Neural cell (in vitro differentiated cells): ENCODE measurements at regions not wholly inside any gene's neighbourhood (a gene's known extent, or its start where the extent isn't known, plus 50 kb on each side); places are given as distances from the start of the nearest gene placed in this dataset.

ENCODE experiments used
- H2AFZ ChIP-seq: fragments of 200-600, 300-800 bp; sonication (generic), shearing (Covaris generic); 2 replicates; pipeline ENCODE4 v1.6.0; 2014; ENCODE audit warnings: low read depth, mild to moderate bottlenecking, antibody characterized with exemption, low read length, moderate library complexity
- H3F3A ChIP-seq: fragments of 200-600 bp; shearing (Covaris generic); 2 replicates; pipeline ENCODE4 v1.6.1; 2016; ENCODE audit warnings: mild to moderate bottlenecking, moderate library complexity, mixed read lengths, antibody characterized with exemption, low read length; ENCODE audit not compliant: insufficient read depth, poor library complexity, severe bottlenecking
- H3K27ac ChIP-seq: fragments of 200-600, 300-800 bp; sonication (generic), shearing (Covaris generic); 2 replicates; pipeline ENCODE4 v1.5.1; 2014; ENCODE audit warnings: mild to moderate bottlenecking, low read length, moderate library complexity
- H3K27me3 ChIP-seq: fragments of 300-800, 200-600 bp; sonication (generic), shearing (Covaris generic); 2 replicates; pipeline ENCODE4 v1.6.0; 2014; ENCODE audit warnings: mild to moderate bottlenecking, low read depth, low read length, moderate library complexity; ENCODE audit not compliant: insufficient read depth
- H3K36me3 ChIP-seq: fragments of 300-800, 200-600 bp; sonication (generic), shearing (Covaris generic); 2 replicates; pipeline ENCODE4 v1.5.1; 2014; ENCODE audit warnings: mild to moderate bottlenecking, antibody characterized with exemption, low read length, moderate library complexity; ENCODE audit not compliant: insufficient read depth
- H3K4me2 ChIP-seq: fragments of 300-800, 200-600 bp; sonication (generic), shearing (Covaris generic); 2 replicates; pipeline ENCODE4 v1.6.0; 2014; ENCODE audit warnings: mild to moderate bottlenecking, low read length
- H3K4me3 ChIP-seq: fragments of 300-800, 200-600 bp; sonication (generic), shearing (Covaris generic); 2 replicates; pipeline ENCODE4 v1.5.1; 2014; ENCODE audit warnings: mild to moderate bottlenecking, low read length, moderate library complexity
- H3K79me2 ChIP-seq: fragments of 200-600 bp; shearing (Covaris generic); replicated peaks from 2 replicates; pipeline ENCODE4 v1.6.0; 2014; ENCODE audit warnings: mild to moderate bottlenecking, low read length, moderate library complexity; ENCODE audit not compliant: insufficient read depth
- H3K9ac ChIP-seq: fragments of 300-800, 200-600 bp; sonication (generic), shearing (Covaris generic); 2 replicates; pipeline ENCODE4 v1.6.1; 2016; ENCODE audit warnings: mild to moderate bottlenecking, low read length, mixed read lengths
- H3K9me2 ChIP-seq: fragments of 200-600 bp; shearing (Covaris generic); 2 replicates; pipeline ENCODE4 v1.6.1; 2016; ENCODE audit warnings: mild to moderate bottlenecking, low read length, mixed read lengths; ENCODE audit not compliant: insufficient read depth
- H3K9me3 ChIP-seq: fragments of 200-600, 300-800 bp; sonication (generic), shearing (Covaris generic); 2 replicates; pipeline ENCODE4 v1.6.1; 2016; ENCODE audit warnings: mild to moderate bottlenecking, mixed run types, low read length, moderate library complexity, mixed read lengths
- H4K20me1 ChIP-seq: fragments of 200-600 bp; shearing (Covaris generic); 2 replicates; pipeline ENCODE4 v1.6.1; 2016; ENCODE audit warnings: mild to moderate bottlenecking, mixed run types; ENCODE audit not compliant: insufficient read depth
- EP300 ChIP-seq: fragments of 450-650 bp; conservative IDR thresholded peaks from 2 replicates; pipeline ENCODE4 v1.6.1; 2014; ENCODE audit warnings: antibody characterized with exemption, mild to moderate bottlenecking, moderate library complexity; ENCODE audit not compliant: poor library complexity, severe bottlenecking
- EZH2 ChIP-seq: fragments of 200-600, 300-800 bp; shearing (Covaris generic), sonication (generic); IDR thresholded peaks from 2 replicates; pipeline ENCODE4 v1.6.1; 2014; ENCODE audit warnings: antibody characterized with exemption, low read length, borderline replicate concordance, mild to moderate bottlenecking; ENCODE audit not compliant: insufficient read depth, poor library complexity, severe bottlenecking
- MXI1 ChIP-seq: fragments of 450-650 bp; conservative IDR thresholded peaks from 2 replicates; pipeline ENCODE4 v1.6.1; 2014; ENCODE audit warnings: antibody characterized with exemption, mild to moderate bottlenecking; ENCODE audit not compliant: poor library complexity, severe bottlenecking
- POLR2AphosphoS5 ChIP-seq: IDR thresholded peaks from 2 replicates; pipeline ENCODE4 v1.6.1; 2012
- RAD21 ChIP-seq: fragments of 450-650 bp; conservative IDR thresholded peaks from 2 replicates; pipeline ENCODE4 v1.6.1; 2014; ENCODE audit warnings: antibody characterized with exemption, mild to moderate bottlenecking, moderate library complexity
- SMC3 ChIP-seq: fragments of 450-650 bp; conservative IDR thresholded peaks from 2 replicates; pipeline ENCODE4 v1.6.1; 2014; ENCODE audit warnings: antibody characterized with exemption, mild to moderate bottlenecking, moderate library complexity; ENCODE audit not compliant: poor library complexity
- TAF1 ChIP-seq: IDR thresholded peaks from 2 replicates; pipeline ENCODE4 v1.6.1; 2012; ENCODE audit warnings: low read depth
- TF ChIP-seq, protein P1 (sequence below): IDR thresholded peaks from 2 replicates; pipeline ENCODE4 v1.6.1; 2012; ENCODE audit warnings: borderline replicate concordance
- TF ChIP-seq, protein P2 (sequence below): fragments of 450-650 bp; IDR thresholded peaks from 2 replicates; pipeline ENCODE4 v1.5.1; 2014; ENCODE audit warnings: antibody characterized with exemption, mild to moderate bottlenecking, moderate library complexity; ENCODE audit not compliant: poor library complexity, severe bottlenecking

DNA sequence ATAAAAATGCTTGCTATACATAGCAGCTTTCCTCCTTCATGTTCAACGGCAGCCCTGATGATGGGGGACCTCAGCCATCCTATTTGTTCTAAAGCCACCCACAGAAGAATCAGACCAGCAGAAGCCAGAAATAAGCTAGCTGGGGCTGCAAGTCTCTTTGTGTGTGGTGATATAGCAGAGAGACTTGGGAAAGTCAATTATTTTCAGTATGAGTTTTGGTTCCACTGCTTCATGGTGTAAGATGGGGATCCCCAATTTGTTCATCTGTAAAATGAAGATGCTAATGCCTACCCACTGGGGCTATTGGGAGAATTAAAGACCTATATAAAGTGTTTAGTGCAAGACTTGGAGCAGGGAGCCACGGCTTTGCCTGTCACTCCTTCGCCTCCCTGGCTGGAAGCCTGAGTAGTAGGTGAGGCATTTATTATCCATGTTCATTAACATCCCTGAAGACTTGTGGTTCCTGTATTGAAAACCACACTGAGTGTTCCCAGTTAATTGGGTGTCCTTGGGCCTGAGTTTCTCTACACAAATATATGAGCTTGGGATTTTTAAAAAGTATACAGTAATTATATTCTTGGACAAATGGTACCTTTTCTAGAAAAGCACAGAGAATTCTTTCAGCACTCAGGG lies 210.1 kb upstream of the SLC24A2 start:
- Histone ChIP-seq H3K27me3 (no peaks in the 10 kb centered on the region), H3K27ac (no peak overlapping the region), H3F3A (no peaks in the 10 kb centered on the region), H3K9ac (no peak overlapping the region), H3K9me3 (no peaks in the 10 kb centered on the region), H3K36me3 (no peaks in the 10 kb centered on the region), H3K4me3 (no peak overlapping the region), H2AFZ (no peak overlapping the region), H4K20me1 (no peaks in the 10 kb centered on the region), H3K79me2 (no peaks in the 10 kb centered on the region), H3K4me2 (no peak overlapping the region), H3K9me2 (no peaks in the 10 kb centered on the region)
- TF ChIP-seq, protein P1, sequence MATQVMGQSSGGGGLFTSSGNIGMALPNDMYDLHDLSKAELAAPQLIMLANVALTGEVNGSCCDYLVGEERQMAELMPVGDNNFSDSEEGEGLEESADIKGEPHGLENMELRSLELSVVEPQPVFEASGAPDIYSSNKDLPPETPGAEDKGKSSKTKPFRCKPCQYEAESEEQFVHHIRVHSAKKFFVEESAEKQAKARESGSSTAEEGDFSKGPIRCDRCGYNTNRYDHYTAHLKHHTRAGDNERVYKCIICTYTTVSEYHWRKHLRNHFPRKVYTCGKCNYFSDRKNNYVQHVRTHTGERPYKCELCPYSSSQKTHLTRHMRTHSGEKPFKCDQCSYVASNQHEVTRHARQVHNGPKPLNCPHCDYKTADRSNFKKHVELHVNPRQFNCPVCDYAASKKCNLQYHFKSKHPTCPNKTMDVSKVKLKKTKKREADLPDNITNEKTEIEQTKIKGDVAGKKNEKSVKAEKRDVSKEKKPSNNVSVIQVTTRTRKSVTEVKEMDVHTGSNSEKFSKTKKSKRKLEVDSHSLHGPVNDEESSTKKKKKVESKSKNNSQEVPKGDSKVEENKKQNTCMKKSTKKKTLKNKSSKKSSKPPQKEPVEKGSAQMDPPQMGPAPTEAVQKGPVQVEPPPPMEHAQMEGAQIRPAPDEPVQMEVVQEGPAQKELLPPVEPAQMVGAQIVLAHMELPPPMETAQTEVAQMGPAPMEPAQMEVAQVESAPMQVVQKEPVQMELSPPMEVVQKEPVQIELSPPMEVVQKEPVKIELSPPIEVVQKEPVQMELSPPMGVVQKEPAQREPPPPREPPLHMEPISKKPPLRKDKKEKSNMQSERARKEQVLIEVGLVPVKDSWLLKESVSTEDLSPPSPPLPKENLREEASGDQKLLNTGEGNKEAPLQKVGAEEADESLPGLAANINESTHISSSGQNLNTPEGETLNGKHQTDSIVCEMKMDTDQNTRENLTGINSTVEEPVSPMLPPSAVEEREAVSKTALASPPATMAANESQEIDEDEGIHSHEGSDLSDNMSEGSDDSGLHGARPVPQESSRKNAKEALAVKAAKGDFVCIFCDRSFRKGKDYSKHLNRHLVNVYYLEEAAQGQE = no peak
- TF ChIP-seq EP300 (no peak), RAD21 (no peak), MXI1 (no peak)

DNA sequence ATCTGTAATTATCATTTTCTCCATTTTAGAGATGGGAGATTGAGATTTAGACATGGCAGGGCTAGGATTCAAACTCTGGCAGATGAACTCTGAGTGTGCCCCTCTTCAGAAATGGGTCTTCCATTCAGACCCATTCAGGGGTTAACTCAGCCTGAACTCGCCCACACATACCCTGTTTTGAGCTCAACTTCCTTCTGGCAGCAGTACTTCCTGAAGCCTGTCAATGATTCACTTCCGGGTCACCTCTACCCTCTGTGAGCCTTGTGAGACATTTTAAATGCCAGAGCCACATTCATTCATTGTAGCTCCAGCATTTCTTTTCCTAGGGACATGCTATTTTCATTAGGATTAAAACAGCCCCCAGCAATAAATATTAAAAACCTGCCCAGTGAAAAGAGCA lies 209.3 kb upstream of the SLC24A2 start:
- no peaks in the 10 kb centered on the region for H3K9me3 ChIP-seq
- no peaks in the 10 kb centered on the region for H3K79me2 ChIP-seq
- H3F3A ChIP-seq = no peaks in the 10 kb centered on the region
- H3K36me3 ChIP-seq = no peaks in the 10 kb centered on the region
- no peak overlapping the region for H3K4me2 ChIP-seq
- no peaks in the 10 kb centered on the region for H4K20me1 ChIP-seq
- no peaks in the 10 kb centered on the region for H3K27me3 ChIP-seq
- no peak overlapping the region for H2AFZ ChIP-seq
- no peaks in the 10 kb centered on the region for H3K9me2 ChIP-seq
- TF ChIP-seq EZH2 = no peak
- TF ChIP-seq EP300 = no peak
- TF ChIP-seq, protein P2, sequence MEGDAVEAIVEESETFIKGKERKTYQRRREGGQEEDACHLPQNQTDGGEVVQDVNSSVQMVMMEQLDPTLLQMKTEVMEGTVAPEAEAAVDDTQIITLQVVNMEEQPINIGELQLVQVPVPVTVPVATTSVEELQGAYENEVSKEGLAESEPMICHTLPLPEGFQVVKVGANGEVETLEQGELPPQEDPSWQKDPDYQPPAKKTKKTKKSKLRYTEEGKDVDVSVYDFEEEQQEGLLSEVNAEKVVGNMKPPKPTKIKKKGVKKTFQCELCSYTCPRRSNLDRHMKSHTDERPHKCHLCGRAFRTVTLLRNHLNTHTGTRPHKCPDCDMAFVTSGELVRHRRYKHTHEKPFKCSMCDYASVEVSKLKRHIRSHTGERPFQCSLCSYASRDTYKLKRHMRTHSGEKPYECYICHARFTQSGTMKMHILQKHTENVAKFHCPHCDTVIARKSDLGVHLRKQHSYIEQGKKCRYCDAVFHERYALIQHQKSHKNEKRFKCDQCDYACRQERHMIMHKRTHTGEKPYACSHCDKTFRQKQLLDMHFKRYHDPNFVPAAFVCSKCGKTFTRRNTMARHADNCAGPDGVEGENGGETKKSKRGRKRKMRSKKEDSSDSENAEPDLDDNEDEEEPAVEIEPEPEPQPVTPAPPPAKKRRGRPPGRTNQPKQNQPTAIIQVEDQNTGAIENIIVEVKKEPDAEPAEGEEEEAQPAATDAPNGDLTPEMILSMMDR = no peak
- no peak for TF ChIP-seq RAD21
- no peak for TF ChIP-seq SMC3
- TF ChIP-seq, protein P1 = no peak
- no peak for TF ChIP-seq POLR2AphosphoS5
- no peak for TF ChIP-seq MXI1
- TF ChIP-seq TAF1 = no peak
- no peak overlapping the region for H3K4me3 ChIP-seq
- H3K27ac ChIP-seq = no peak overlapping the region
- no peak overlapping the region for H3K9ac ChIP-seq
